CD4-positive, alpha-beta T cell treated with Interferon alpha-2 for 1 hour (primary cell): ENCODE measurements at regions not wholly inside any gene's neighbourhood (a gene's known extent, or its start where the extent isn't known, plus 50 kb on each side); places are given as distances from the start of the nearest gene placed in this dataset.
"Not testable (repeated sequence)": the region's sequence is repeated elsewhere in the genome, so short reads cannot be mapped to it uniquely, and the experiment has no call there.

ENCODE experiments used
- DNase-seq, 2 donors: peaks; one replicate each; pipeline ENCODE4 v3.0.0-alpha.2; 2020 to 2022

GRCh38 chr5:27821681-27822080, 783.3 kb upstream of the CDH9 start:
- DNase-seq: no peak

GRCh38 chr5:27818888-27819287, 780.5 kb upstream of the CDH9 start:
- DNase-seq: no peak

GRCh38 chr5:27814983-27815382, 776.6 kb upstream of the CDH9 start:
- DNase-seq: no peak

GRCh38 chr5:27814286-27814685, 775.9 kb upstream of the CDH9 start:
- DNase-seq: no peak

- no peak for DNase-seq
These were observed 772.1 kb upstream of the CDH9 start for GRCh38 chr5:27810458-27810857.

- DNase-seq: no peak
These were observed 758.8 kb upstream of the CDH9 start for GRCh38 chr5:27797220-27797619.

GRCh38 chr5:27788184-27788583, 749.8 kb upstream of the CDH9 start:
- no peak for DNase-seq

- DNase-seq: no peak
These were observed 745.9 kb upstream of the CDH9 start for GRCh38 chr5:27784317-27784716.

GRCh38 chr5:27778121-27778520, 739.7 kb upstream of the CDH9 start:
- DNase-seq: no peak

- no peak for DNase-seq
These were observed 735.2 kb upstream of the CDH9 start for GRCh38 chr5:27773636-27774035.

- DNase-seq: no peak
These were observed 734.8 kb upstream of the CDH9 start for GRCh38 chr5:27773166-27773565.

GRCh38 chr5:27769748-27770402, 731.5 kb upstream of the CDH9 start:
- no peak for DNase-seq

- no peak for DNase-seq
These were observed 710.5 kb upstream of the CDH9 start for GRCh38 chr5:27748847-27749246.

GRCh38 chr5:27743383-27743979, 705.1 kb upstream of the CDH9 start:
- DNase-seq: not testable (repeated sequence)

- no peak for DNase-seq
These were observed 704.4 kb upstream of the CDH9 start for GRCh38 chr5:27742805-27743204.

GRCh38 chr5:27734838-27735237, 696.5 kb upstream of the CDH9 start:
- DNase-seq: no peak

- no peak for DNase-seq
These were observed 694.9 kb upstream of the CDH9 start for GRCh38 chr5:27733237-27733636.

- no peak for DNase-seq
These were observed 688.9 kb upstream of the CDH9 start for GRCh38 chr5:27727254-27727653.

GRCh38 chr5:27722337-27722736, 684.0 kb upstream of the CDH9 start:
- no peak for DNase-seq

GRCh38 chr5:27708534-27708933, 670.1 kb upstream of the CDH9 start:
- no peak for DNase-seq

GRCh38 chr5:27706832-27707231, 668.4 kb upstream of the CDH9 start:
- no peak for DNase-seq

GRCh38 chr5:27705661-27706060, 667.3 kb upstream of the CDH9 start:
- DNase-seq: no peak

- no peak for DNase-seq
These were observed 663.8 kb upstream of the CDH9 start for GRCh38 chr5:27701931-27702903.

- no peak for DNase-seq
These were observed 662.1 kb upstream of the CDH9 start for GRCh38 chr5:27700526-27700925.
